ENCODE measurements at regions not wholly inside any gene's neighbourhood (a gene's known extent, or its start where the extent isn't known, plus 50 kb on each side); places are given as distances from the start of the nearest gene placed in this dataset.

- Histone ChIP-seq H3K27ac (ENCODE audit: low read depth, low read length) (no peak overlapping the region), H4K20me1 (ENCODE audit: control insufficient read depth, insufficient read depth, low read depth, low read length) (no peaks in the 10 kb centered on the region), H3K36me3 (ENCODE audit: control insufficient read depth, low read length) (no peaks in the 10 kb centered on the region), H3K4me1 (ENCODE audit: control insufficient read depth, low read length) (no peaks in the 10 kb centered on the region), H3K27me3 (ENCODE audit: control insufficient read depth, low read length) (no peaks in the 10 kb centered on the region), H3K9me3 (ENCODE audit: control insufficient read depth, insufficient read depth, low read length) (peaks cover 6% of the 10 kb centered on the region; the same call in 1 of the 2 replicates), H3F3A (ENCODE audit: control insufficient read depth, insufficient read depth) (no peaks in the 10 kb centered on the region), H3K9me2 (replicated peaks; ENCODE audit: control insufficient read depth, low read length) (no peaks in the 10 kb centered on the region), H3K79me2 (ENCODE audit: control insufficient read depth, low read length) (no peaks in the 10 kb centered on the region), H3K4me2 (ENCODE audit: low read length) (no peak overlapping the region), H3K4me3 (ENCODE audit: low read length) (no peak overlapping the region)
- no peak for TF ChIP-seq CTCF (IDR thresholded peaks at IDR 0.05; ENCODE audit: low read depth, low read length, poor library complexity, severe bottlenecking)
- TF ChIP-seq EZH2phosphoT487 (IDR thresholded peaks at IDR 0.05; ENCODE audit: borderline replicate concordance, low read length), result no peak
These were observed 1288.4 kb downstream of the BRD1 start for GRCh38 chr22:48539261-48539660.

DNA sequence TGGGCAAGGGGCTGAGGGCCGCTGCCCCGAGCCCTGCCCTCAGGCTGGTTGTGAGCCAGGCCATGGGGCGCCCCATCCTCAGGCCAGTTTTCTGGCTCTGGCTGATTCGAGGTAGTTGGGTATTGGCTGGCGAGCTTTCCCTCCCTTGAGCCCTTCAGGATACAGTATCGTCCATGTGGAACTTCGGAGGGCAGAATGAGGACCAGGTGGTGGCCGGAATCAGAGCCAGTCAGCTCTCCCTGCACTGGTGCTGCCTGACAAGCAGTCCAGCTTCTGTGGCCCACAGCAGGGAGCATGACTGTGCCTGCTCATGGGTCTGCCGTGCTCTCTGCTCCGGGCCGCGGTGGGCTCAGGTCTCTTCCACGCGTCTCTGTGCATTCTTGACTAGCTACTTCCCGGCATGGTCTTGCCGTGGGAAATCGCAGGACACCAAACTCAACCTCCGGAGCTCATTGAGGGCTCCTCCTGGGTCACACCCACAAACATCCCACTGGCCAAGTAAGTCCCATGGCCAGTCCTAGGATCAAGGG, 1289.3 kb downstream of the BRD1 start:
- Histone ChIP-seq H3K4me3 (ENCODE audit: low read length) (no peak overlapping the region), H3K9me2 (replicated peaks; ENCODE audit: control insufficient read depth, low read length) (no peaks in the 10 kb centered on the region), H4K20me1 (ENCODE audit: control insufficient read depth, insufficient read depth, low read depth, low read length) (no peaks in the 10 kb centered on the region), H3K4me2 (ENCODE audit: low read length) (no peak overlapping the region), H3K4me1 (ENCODE audit: control insufficient read depth, low read length) (no peaks in the 10 kb centered on the region), H3K79me2 (ENCODE audit: control insufficient read depth, low read length) (no peaks in the 10 kb centered on the region), H3K36me3 (ENCODE audit: control insufficient read depth, low read length) (no peaks in the 10 kb centered on the region), H3F3A (ENCODE audit: control insufficient read depth, insufficient read depth) (no peaks in the 10 kb centered on the region), H3K27ac (ENCODE audit: low read depth, low read length) (no peak overlapping the region), H3K9me3 (ENCODE audit: control insufficient read depth, insufficient read depth, low read length) (peaks cover 6% of the 10 kb centered on the region; the same call in 1 of the 2 replicates), H3K27me3 (ENCODE audit: control insufficient read depth, low read length) (no peaks in the 10 kb centered on the region)
- TF ChIP-seq CTCF (IDR thresholded peaks at IDR 0.05; ENCODE audit: low read depth, low read length, poor library complexity, severe bottlenecking) (no peak), EZH2phosphoT487 (IDR thresholded peaks at IDR 0.05; ENCODE audit: borderline replicate concordance, low read length) (no peak)

DNA sequence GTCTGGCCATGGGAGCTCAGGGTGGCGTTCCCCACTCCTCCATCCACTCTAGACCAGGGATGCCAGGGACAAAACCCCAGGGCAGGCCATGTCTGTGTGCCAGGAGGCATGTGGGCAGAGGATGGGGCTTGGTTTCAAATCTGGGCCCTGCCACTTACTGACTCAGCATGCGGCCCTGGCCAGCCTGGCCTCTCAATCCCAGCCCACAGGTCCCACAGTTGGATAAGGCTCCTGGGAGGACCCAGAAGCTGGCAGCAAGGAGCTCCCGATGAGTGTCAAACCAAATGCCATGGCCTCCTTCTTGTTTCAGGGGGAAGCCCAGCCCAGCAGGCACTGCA, 1290.4 kb downstream of the BRD1 start:
- H3K27ac ChIP-seq (ENCODE audit: low read depth, low read length), result no peak overlapping the region
- no peaks in the 10 kb centered on the region for H3K9me2 ChIP-seq (replicated peaks; ENCODE audit: control insufficient read depth, low read length)
- TF ChIP-seq EZH2phosphoT487 (IDR thresholded peaks at IDR 0.05; ENCODE audit: borderline replicate concordance, low read length), result no peak
- TF ChIP-seq CTCF (IDR thresholded peaks at IDR 0.05; ENCODE audit: low read depth, low read length, poor library complexity, severe bottlenecking), result no peak
- H4K20me1 ChIP-seq (ENCODE audit: control insufficient read depth, insufficient read depth, low read depth, low read length), result no peaks in the 10 kb centered on the region
- no peaks in the 10 kb centered on the region for H3K36me3 ChIP-seq (ENCODE audit: control insufficient read depth, low read length)
- peaks cover 4% of the 10 kb centered on the region; the same call in 1 of the 2 replicates for H3K9me3 ChIP-seq (ENCODE audit: control insufficient read depth, insufficient read depth, low read length)
- H3F3A ChIP-seq (ENCODE audit: control insufficient read depth, insufficient read depth), result no peaks in the 10 kb centered on the region
- H3K27me3 ChIP-seq (ENCODE audit: control insufficient read depth, low read length), result no peaks in the 10 kb centered on the region
- no peak overlapping the region for H3K4me2 ChIP-seq (ENCODE audit: low read length)
- H3K79me2 ChIP-seq (ENCODE audit: control insufficient read depth, low read length), result no peaks in the 10 kb centered on the region
- no peaks in the 10 kb centered on the region for H3K4me1 ChIP-seq (ENCODE audit: control insufficient read depth, low read length)
- H3K4me3 ChIP-seq (ENCODE audit: low read length), result no peak overlapping the region
